ENCODE measurements at regions not wholly inside any gene's neighbourhood (a gene's known extent, or its start where the extent isn't known, plus 50 kb on each side); places are given as distances from the start of the nearest gene placed in this dataset.
"Not testable (repeated sequence)": the region's sequence is repeated elsewhere in the genome, so short reads cannot be mapped to it uniquely, and the experiment has no call there.

- no peak for DNase-seq
Observed at GRCh38 chr18:44579028-44579702, 101.5 kb upstream of the SETBP1 start.

DNA sequence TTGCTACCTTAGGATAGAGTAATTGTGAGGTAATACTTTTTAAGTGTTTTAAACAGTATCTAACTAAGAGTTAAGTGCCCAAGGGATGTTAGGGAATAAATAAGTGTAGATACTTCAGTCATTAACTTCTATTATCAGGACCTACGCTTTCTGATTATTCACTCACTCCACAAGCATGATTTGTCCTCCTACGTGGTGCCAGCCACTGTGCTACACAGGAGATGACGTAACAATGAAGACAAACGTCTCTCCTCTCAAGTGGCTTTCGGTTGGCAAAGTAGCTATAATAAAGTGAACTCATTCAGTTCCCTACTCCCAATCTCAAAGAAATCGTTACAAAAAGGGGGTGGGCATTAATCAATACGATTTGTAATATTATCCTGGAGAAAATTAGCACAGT is 100.9 kb upstream of the SETBP1 start:
- DNase-seq: no peak

DNA sequence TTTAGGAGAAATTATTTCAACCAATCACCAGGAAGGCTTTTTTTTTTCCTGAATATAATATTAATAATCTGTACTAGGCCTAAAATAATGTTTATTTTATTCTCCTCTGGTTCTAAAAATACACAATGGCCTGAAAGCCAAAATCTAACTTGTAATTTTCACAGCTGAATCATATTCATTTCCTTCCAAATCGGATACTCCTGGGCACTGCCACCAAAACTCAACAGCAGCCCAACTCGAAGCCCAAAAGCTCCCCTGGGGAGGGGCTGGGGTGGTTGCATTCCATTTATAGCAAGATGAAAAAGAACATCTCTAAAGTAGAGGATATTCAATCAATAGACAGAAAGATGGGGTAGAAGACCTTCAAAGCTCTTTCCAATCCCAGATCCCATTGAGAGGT is 100.5 kb upstream of the SETBP1 start:
- no peak for DNase-seq

DNA sequence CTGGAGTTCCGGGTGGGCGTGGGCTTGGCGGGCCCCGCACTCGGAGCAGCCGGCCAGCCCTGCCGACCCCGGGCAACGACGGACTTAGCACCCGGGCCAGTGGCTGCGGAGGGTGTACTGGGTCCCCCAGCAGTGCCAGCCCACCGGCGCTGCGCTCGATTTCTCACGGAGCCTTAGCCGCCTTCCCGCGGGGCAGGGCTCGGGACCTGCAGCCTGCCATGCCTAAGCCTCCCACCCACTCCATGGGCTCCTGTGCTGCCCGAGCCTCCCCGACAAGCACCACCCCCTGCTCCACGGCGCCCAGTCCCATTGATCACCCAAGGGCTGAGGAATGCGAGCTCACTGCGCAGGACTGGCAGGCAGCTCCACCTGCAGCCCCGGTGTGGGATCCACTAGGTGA is 99.9 kb upstream of the SETBP1 start:
- not testable (repeated sequence) for DNase-seq

- no peak for DNase-seq
Observed at GRCh38 chr18:44582456-44582855, 98.2 kb upstream of the SETBP1 start.

DNA sequence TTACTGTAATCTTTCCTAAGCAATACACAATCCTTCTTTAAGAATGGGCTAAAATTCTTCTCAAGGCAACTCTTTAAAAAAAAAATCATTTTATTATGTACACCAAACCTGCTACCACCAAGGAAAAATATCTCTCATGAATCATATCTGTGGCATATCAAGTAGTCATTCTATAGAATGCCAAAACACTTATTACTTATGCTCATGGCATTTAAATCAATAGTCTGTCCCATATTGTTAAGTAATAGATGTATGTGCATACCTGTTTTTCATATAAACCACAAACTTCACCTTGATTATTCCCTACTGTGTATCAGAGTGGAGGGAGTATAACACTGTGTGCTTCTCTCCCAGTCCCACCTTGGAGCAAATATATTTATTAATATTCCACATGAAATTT is 95.8 kb upstream of the SETBP1 start:
- DNase-seq: no peak

DNA sequence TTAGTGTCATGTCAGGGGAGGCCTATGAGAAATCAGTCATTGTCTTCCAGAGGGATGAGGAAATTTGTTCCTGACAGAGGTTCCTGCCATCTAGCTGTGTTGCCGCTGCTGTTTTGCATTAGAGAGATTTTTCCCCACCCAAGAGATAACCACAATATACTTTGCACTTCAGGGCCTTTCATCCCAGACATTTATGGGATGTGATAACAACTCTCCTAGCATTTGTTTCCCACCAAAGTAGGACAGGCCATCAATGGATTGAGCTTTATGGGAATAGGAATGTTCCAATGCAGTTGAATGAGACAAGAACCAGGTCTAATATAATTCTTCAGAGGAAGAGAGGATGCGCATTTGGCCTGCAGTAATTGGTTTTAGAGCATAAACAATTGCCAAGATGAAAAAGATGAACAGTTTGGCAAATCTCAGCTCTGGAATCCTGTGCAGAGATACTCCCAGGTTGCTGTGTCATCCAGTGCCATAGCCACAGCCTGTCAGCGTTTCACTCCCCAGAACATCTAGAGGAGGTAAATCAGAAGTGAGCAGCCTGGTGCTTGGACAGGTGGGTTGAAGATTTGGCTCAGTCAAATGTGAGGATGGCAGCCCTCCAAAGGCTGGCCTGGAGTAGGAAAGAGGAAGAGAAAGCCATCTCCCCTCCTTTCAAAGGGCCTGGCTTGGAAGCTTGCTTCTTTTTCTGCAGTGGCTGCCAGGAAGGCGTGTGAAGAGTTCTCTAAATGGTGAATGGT is 93.7 kb upstream of the SETBP1 start:
- DNase-seq: no peak

DNA sequence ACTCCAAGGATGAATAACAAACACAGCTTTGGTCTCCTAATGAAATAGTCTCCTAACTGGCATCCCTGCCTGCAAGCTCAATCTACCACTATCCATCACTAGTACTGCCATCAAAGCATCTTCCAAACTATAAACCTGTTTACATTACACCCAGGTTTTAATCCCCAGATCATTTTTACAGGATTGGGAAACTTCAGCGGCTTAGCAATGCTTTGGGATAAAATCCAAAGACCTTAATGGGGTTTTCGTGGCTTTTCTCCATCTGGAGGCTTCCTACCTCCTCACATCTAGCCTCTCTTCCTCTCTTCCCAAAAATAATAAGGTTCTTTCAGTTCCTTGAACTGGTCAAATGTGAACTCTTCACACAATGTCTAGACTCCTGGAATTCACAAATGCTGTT is 92.2 kb upstream of the SETBP1 start:
- no peak for DNase-seq

DNA sequence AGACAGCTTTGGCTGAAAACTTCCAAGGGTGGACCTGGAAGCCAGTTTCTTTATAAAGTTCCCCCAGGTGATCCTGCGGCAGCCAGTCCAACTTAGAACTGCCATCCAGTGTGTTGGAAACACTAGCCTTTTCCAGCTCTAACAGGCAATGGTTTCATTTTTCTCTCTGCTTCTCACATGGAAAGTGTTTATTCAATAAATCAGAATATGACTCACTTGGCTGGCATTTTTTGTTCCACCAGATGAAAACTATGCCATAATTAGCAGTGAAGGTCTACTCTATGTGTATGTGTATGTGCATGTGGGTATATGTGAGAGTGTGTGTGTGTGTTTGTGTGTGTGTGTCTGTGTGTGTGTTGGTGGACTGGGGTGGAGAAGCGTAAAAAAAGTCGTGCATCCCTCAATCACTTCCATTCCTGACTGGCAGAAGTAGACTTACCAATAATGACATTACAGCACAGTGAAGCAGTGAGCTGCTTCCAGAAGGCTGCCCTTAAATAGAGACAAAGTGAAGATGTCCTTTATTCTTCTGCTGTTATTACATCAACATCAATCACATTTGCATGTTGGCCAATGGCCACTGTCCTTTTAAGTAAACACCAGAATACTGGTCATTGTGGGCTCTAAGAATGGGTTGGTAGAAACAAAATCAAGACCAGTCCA is 90.9 kb upstream of the SETBP1 start:
- no peak for DNase-seq

GRCh38 chr18:44590956-44591670 is 89.6 kb upstream of the SETBP1 start:
- no peak for DNase-seq

DNA sequence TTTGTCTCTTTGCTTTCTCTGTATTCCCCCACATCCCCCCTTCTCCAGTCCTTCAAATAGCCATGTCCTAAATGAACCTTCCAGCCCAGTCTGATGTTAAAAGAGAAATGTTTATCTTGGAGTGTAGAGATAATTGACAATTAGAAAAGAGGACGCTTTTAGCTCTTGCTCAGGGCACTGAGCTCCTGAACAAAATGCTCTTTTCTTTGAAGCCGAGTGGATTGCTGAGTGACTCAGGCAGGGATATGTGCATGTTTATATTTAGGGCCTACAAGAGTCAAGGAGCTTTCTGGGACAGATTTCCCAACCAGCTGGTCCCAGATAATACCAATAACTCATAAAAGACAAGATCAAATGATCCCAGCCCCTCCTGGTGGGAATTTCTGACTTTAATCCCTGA is 88.0 kb upstream of the SETBP1 start:
- no peak for DNase-seq

DNA sequence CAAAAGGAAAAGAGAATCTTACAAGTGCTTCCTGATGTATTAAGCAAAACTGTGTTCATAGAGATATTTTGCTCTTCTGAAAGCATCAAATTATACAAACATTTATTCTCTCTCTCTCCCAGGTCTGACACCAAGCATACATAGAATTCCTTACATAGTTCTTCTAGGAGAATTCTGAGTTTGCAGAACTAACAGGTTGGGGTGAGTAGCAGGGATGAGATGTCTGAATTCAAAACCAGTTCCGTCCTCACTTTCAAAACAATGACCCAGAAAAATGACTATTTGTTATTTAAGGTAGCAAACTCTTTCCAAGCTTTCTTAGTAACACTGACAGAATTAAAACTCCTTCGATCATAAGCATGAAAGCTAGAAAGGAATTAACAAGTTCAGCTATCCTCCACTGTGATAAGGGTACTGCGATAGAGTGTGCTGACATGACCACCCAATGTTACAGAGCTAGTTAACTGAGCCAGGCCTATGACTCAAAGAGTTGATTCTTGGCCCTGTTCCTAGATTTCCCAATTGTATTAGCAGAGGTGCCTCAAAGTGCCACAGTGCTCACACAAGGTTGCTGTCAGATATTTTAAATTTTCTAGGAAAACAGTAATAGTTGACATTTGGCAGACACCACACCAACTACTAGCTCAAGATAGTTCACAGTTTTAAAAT is 85.8 kb upstream of the SETBP1 start:
- DNase-seq: no peak

- DNase-seq: no peak
Observed at GRCh38 chr18:44597797-44598196, 82.9 kb upstream of the SETBP1 start.

DNA sequence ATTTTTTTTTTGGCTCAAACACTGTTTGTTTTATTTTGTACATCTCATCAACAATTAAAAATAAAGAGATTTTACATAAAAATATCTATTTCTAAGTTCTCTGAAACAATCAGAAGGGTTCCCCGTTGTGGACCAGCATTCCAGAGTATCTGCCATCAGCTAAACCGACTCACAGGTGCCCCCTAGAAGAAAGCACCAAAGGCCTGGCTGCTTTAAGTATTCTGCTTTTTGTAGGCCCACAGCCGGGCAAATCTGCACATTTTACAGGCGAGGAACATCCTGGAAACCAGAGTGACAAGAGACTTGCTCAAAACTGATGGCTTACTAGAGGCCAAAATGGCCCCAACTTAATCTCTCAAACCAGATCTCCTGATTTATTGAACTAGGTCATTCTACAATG is 82.2 kb upstream of the SETBP1 start:
- no peak for DNase-seq

- DNase-seq: no peak
Observed at GRCh38 chr18:44599412-44599811, 81.3 kb upstream of the SETBP1 start.

GRCh38 chr18:44601447-44601846 is 79.2 kb upstream of the SETBP1 start:
- DNase-seq: no peak

DNA sequence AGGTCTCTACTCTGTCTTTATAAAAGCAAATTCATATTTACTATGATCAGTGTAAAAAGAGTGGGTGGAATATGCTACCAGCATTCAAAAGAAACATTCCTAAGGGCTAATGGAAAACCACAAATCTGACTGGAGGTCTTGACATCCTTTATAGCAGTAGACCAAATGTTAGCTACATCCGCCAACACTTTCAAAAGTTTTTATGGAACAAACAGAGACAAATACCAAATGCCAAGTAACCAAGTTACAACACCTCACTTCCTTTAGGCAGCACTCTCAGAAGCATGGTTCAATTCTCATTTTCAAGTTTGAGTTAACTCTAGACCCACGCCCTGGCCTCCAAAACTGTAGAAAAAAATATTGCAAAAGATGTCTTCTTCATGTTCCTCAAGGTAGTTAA is 78.3 kb upstream of the SETBP1 start:
- DNase-seq: no peak

DNA sequence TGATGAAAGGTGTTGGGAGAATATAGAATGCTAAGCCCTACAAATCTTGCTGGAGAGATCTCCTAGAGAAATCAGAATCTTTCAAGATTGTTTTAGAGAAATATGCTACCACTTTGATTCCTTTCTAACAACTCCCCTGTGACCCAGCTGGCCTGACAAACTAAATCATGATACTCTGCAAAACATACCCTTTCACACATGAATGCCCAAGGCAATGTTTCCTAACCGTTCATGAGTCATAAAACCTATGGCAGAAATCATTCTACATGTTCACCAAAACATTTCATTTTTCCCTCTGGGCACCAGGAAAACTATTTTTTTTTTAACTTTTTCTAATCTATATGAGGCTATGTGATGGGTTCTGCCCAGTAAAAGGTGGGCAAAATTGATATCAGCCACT is 77.8 kb upstream of the SETBP1 start:
- DNase-seq: no peak

GRCh38 chr18:44609181-44609941 is 71.3 kb upstream of the SETBP1 start:
- no peak for DNase-seq

DNA sequence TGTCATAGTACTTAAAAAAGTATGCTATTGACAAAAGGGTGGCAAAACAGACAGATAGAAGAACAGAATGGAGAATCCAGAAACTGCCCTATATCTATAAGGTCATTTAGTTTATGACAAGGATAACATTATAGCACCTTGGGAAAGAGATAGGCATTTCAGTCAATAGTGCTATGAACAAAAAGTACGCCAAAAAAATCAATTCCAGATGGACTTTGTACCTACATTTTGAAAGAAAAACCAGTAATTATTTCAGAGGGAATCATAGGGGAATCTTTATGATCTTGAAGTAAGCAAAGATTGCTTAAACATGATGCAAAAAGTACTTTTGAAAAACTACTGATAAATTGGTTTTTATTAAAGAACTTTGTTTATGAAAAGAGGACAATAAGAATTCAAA is 59.9 kb upstream of the SETBP1 start:
- no peak for DNase-seq

- no peak for DNase-seq
Observed at GRCh38 chr18:44624052-44624451, 56.6 kb upstream of the SETBP1 start.

GRCh38 chr18:44625386-44625785 is 55.3 kb upstream of the SETBP1 start:
- no peak for DNase-seq
